ENCODE measurements at regions not wholly inside any gene's neighbourhood (a gene's known extent, or its start where the extent isn't known, plus 50 kb on each side); places are given as distances from the start of the nearest gene placed in this dataset.

- TF ChIP-seq, protein P1, sequence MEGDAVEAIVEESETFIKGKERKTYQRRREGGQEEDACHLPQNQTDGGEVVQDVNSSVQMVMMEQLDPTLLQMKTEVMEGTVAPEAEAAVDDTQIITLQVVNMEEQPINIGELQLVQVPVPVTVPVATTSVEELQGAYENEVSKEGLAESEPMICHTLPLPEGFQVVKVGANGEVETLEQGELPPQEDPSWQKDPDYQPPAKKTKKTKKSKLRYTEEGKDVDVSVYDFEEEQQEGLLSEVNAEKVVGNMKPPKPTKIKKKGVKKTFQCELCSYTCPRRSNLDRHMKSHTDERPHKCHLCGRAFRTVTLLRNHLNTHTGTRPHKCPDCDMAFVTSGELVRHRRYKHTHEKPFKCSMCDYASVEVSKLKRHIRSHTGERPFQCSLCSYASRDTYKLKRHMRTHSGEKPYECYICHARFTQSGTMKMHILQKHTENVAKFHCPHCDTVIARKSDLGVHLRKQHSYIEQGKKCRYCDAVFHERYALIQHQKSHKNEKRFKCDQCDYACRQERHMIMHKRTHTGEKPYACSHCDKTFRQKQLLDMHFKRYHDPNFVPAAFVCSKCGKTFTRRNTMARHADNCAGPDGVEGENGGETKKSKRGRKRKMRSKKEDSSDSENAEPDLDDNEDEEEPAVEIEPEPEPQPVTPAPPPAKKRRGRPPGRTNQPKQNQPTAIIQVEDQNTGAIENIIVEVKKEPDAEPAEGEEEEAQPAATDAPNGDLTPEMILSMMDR (IDR thresholded peaks at IDR 0.05; ENCODE audit: low read length): no peak
- no peak for TF ChIP-seq EZH2 (optimal IDR thresholded peaks at IDR 0.05; ENCODE audit: low read depth, low read length)
These were observed 122.2 kb upstream of the OSR1 start for GRCh38 chr2:19480673-19481072.

Measured in MM.1S (cell line).